ENCODE measurements at regions not wholly inside any gene's neighbourhood (a gene's known extent, or its start where the extent isn't known, plus 50 kb on each side); places are given as distances from the start of the nearest gene placed in this dataset.
"Not testable (repeated sequence)": the region's sequence is repeated elsewhere in the genome, so short reads cannot be mapped to it uniquely, and the experiment has no call there.

GRCh38 chr7:54315955-54316354 is 226.2 kb upstream of the VSTM2A start:
- H3K79me2 ChIP-seq (ENCODE audit: control insufficient read depth in 1 of 2, insufficient read depth in 2 of 2, low read length in 2 of 2); H3K4me1 ChIP-seq (replicated peaks in 1 of 4; ENCODE audit: control insufficient read depth in 3 of 4, insufficient read depth in 4 of 4, low read length in 3 of 4); H2BK12ac ChIP-seq (ENCODE audit: low read depth, low read length); H3K79me1 ChIP-seq (ENCODE audit: low read depth, low read length); H2AFZ ChIP-seq (ENCODE audit: low read length); H3K56ac ChIP-seq (replicated peaks; ENCODE audit: insufficient read length, low read depth, low read length); H4K91ac ChIP-seq (replicated peaks; ENCODE audit: insufficient read length, low read length); H4K5ac ChIP-seq (ENCODE audit: insufficient read length, low read depth, low read length); H2AK5ac ChIP-seq (ENCODE audit: low read depth, low read length); CTCF ChIA-PET (ENCODE audit: partially characterized antibody); H3K23me2 ChIP-seq (ENCODE audit: low read depth, low read length); H3K36me3 ChIP-seq (ENCODE audit: control insufficient read depth in 2 of 4, insufficient read depth in 4 of 4, low read length in 3 of 4); H2BK5ac ChIP-seq (ENCODE audit: low read depth, low read length); H3K27me3 ChIP-seq (replicated peaks in 1 of 4; ENCODE audit: control insufficient read depth in 3 of 4, extremely low read depth in 1 of 4, insufficient read depth in 3 of 4, low read length in 3 of 4); H3K4me2 ChIP-seq (ENCODE audit: insufficient read depth in 1 of 2, low read depth in 2 of 2, low read length in 2 of 2); H2BK15ac ChIP-seq (ENCODE audit: low read length); H4K8ac ChIP-seq (ENCODE audit: extremely low read depth, insufficient read depth, low read length); H3K27ac ChIP-seq (ENCODE audit: low read depth, low read length); H3K9ac ChIP-seq (replicated peaks in 1 of 4; ENCODE audit: extremely low read depth in 1 of 4, low read depth in 3 of 4, low read length in 3 of 4); H3K9me3 ChIP-seq (ENCODE audit: insufficient read depth in 2 of 2, low read depth in 1 of 2, low read length in 1 of 2); H2BK20ac ChIP-seq (ENCODE audit: low read length); DNase-seq (ENCODE audit: low read depth in 1 of 2, low spot score in 2 of 2); H4K20me1 ChIP-seq (replicated peaks in 1 of 2; ENCODE audit: control insufficient read depth in 1 of 2, insufficient read depth in 2 of 2, low read length in 2 of 2); H3K23ac ChIP-seq (ENCODE audit: insufficient read length); H3K4ac ChIP-seq (replicated peaks; ENCODE audit: insufficient read length, low read depth, low read length); H3K14ac ChIP-seq (ENCODE audit: insufficient read length); H3K4me3 ChIP-seq (ENCODE audit: extremely low read depth in 1 of 4, insufficient read depth in 2 of 4, low read depth in 3 of 4, low read length in 4 of 4); H3K18ac ChIP-seq (ENCODE audit: extremely low read depth, low read length); H2BK120ac ChIP-seq (replicated peaks; ENCODE audit: low read depth, low read length); POLR2A ChIA-PET (ENCODE audit: partially characterized antibody): not testable (repeated sequence)
- peak; percentile 62 for FAIRE-seq

All from H1 (cell line).